ENCODE measurements at regions not wholly inside any gene's neighbourhood (a gene's known extent, or its start where the extent isn't known, plus 50 kb on each side); places are given as distances from the start of the nearest gene placed in this dataset.

- TF ChIP-seq POLR2AphosphoS5 (IDR thresholded peaks at IDR 0.05) (no peak), EP300 (IDR thresholded peaks at IDR 0.05) (no peak)
These were observed 147.1 kb downstream of the NOL4 start for GRCh38 chr18:34077599-34077998.

All from gastroesophageal sphincter (tissue), 2 donors.